CD4-positive, alpha-beta T cell treated with Interleukin-6 at 100 ng/mL for 8 hours (primary cell): ENCODE measurements at regions not wholly inside any gene's neighbourhood (a gene's known extent, or its start where the extent isn't known, plus 50 kb on each side); places are given as distances from the start of the nearest gene placed in this dataset.

Source experiments
- DNase-seq: peaks from one replicate; pipeline ENCODE4 v3.0.0-alpha.2; 2020; ENCODE audit warnings: mixed read lengths, low spot score

- no peak for DNase-seq
These were observed 547.2 kb downstream of the ETV1 start for GRCh38 chr7:13442226-13442625.

GRCh38 chr7:13447637-13448036 is 541.8 kb downstream of the ETV1 start:
- DNase-seq, result no peak

- DNase-seq, result no peak
These were observed 541.2 kb downstream of the ETV1 start for GRCh38 chr7:13448243-13448642.

- DNase-seq, result no peak
These were observed 540.0 kb downstream of the ETV1 start for GRCh38 chr7:13449460-13449859.

GRCh38 chr7:13454916-13455592 is 534.4 kb downstream of the ETV1 start:
- DNase-seq, result no peak

DNA sequence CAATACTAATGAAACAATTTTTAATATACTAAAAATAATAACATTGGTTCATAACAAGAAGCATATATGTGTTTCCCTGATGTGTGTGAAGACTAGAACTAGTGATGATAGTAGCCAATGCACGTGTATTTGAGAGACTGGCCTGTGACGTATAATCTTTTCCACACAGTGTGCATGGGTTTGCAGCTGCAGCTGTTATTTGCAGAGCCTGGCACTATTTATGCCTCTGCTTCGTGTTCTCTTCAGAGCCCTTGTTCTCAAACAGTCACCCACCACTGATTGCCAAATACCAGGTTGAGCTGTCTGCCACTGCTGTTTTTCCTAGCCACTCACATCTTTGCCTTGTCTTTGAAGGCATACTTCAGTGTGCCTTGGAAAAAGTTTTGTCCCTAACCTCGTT is 531.7 kb downstream of the ETV1 start:
- no peak for DNase-seq

- no peak for DNase-seq
These were observed 522.5 kb downstream of the ETV1 start for GRCh38 chr7:13466874-13467547.

DNA sequence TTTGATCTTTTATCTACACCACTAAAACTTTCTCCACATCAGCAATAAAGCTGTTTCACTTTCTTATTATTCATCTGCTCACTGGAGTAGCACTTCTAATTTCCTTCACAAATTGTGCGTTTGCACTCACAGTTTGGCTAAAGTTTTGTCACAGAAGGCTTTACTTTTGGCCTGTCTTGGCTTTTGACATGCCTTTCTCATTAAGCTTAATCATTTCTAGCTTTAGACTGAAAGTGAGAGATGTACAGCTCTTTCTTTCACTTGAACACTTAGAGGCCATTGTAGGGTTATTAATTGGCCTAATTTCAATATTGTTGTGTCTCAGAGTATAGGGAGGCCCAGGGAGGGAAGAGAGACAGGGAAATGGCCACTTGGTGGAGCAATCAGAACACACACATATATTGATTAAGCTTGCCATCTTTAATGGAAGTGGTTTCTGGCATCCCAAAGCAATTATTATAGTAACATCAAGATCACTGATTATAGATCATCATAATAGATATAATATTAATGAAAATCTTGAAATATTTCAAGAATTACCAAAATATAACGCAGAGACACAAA is 512.5 kb downstream of the ETV1 start:
- DNase-seq, result no peak

DNA sequence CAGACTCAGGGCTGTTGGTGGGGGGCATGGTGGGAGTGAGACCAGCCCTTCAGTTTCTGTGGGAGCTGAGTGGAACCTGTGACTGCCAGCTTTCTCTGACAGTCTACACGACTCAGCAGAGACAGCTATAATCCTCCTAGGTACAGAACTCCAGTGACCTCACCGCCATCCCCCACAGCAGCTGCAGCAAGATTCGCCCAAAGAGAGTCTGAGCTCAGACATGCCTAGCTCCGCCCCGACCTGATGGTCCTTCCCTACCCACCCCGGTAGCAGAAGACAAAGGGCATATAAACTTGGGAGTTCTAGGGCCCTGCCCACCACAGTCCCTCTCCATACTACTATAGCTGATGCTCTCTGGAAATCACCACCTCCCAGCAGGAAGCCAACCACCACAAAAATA is 500.1 kb downstream of the ETV1 start:
- DNase-seq, result no peak

DNA sequence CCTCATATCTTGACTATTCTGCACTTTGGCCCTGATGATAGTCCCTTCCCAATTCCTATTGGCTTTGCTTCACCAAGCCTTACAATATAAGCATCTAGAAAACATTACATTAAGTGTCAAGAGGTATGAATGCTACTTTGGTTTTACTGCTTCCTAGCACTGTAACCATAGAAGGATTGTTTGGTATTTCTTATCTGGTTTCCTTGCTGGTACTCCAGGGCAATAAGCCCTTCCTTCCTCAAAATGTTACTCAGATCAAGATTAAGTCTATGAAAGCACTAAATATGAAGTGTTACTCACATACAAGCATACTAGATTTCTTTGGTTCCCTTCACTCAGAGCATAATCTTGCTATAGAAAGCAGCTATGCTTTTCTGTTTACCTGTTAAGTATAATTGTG is 492.5 kb downstream of the ETV1 start:
- no peak for DNase-seq

GRCh38 chr7:13508586-13508985 is 480.9 kb downstream of the ETV1 start:
- no peak for DNase-seq

DNA sequence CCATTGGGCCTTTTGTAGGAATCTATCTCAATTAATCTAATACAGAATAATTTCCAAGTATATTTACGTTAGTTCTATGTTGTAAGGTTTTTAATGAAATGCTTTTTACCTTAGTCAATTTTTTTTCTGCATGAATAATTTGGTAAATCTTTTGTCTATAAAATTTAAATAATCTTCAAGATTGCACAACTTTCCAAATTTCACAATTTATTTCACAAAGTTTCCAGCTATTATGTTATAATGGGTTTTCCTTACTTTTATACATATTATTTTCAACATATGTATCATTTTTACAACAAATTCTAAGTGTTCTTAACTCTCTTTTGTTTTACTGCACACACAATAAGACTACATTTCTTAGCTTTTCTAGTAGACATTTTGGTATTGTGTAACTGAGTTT is 470.7 kb downstream of the ETV1 start:
- DNase-seq, result no peak

- no peak for DNase-seq
These were observed 465.4 kb downstream of the ETV1 start for GRCh38 chr7:13524076-13524475.

GRCh38 chr7:13532028-13532753 is 457.3 kb downstream of the ETV1 start:
- DNase-seq, result no peak

GRCh38 chr7:13538669-13539068 is 450.8 kb downstream of the ETV1 start:
- no peak for DNase-seq

DNA sequence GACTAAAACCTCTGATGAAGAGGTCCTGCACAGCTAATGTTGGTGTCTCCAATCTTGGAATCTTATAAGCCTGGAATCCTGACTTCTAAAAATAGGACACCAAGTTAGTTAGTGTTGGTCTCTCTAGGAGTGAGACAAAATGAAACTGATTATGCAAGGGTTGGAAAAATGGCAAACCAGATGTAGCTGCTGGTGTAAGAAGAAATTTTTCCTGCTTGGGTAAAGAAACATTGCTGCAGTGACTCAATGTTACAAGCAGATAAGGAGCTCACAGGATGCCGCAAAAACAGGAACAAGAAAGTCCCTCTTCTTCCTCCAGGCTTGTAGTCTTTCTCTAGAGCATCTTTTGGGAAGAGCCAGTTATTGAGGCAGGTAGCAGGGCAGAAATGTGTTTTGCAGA is 449.0 kb downstream of the ETV1 start:
- DNase-seq, result no peak

- DNase-seq, result no peak
These were observed 448.1 kb downstream of the ETV1 start for GRCh38 chr7:13541326-13541725.

DNA sequence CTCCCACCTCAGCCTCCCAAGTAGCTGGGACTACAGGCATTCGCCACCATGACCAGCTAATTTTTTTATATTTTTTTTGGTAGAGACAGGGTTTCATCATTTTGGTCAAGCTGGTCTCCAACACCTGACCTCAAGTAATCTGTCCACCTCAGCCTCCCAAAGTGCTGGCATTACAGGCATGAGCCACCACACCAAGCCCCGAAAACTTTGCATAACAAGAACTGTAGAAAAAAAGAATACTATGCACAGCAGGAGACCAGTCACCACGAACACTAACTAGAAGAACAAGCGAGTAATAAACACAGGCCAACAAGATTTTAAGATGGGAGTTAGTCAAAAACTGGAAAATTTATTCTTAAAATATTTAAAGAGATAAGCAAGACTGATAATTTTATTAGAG is 447.0 kb downstream of the ETV1 start:
- no peak for DNase-seq

- no peak for DNase-seq
These were observed 438.0 kb downstream of the ETV1 start for GRCh38 chr7:13551503-13551902.

DNA sequence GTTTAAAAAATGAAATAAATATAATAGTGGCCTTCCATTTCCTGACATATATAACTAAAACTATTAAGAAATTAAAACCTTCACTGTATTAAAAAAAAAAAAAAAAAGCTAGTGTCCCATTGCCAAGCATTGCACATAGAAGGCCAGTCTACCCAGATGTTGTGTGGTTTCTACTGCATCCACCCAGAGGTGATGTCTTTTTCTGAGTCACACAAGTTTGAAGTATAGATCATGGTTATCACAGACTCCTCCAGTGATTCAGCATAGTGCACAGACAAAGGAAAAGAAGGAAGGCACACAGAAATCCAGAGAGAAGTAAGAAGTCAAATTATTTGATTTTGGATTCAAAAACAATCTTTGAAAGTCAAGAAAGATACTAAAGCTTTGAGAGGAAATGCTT is 429.0 kb downstream of the ETV1 start:
- DNase-seq, result no peak

GRCh38 chr7:13563257-13563656 is 426.2 kb downstream of the ETV1 start:
- no peak for DNase-seq

DNA sequence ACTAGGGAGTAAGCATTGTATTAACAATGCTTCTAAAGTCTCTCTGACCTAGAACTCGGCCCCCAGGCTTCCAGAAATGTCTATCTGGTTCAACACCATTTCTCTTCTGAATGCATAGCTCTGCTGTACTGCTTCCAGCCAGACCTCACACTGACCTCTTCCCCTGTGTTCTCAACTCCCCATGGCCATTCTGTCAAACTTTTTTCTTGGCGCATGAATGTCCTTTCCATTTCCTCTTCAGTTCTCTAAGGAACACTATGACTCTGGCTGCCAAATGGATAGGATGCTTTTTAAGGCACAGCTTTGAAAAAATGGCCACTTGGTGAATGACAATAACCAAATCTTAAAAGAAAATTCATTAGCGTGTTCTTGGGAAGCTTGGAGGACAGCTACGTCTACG is 425.8 kb downstream of the ETV1 start:
- no peak for DNase-seq

GRCh38 chr7:13577566-13578145 is 411.8 kb downstream of the ETV1 start:
- DNase-seq, result no peak
